GM12878 (cell line): ENCODE measurements at regions not wholly inside any gene's neighbourhood (a gene's known extent, or its start where the extent isn't known, plus 50 kb on each side); places are given as distances from the start of the nearest gene placed in this dataset.

ENCODE experiments used
- ATAC-seq: fragments of 200-7000 bp; cut with Tn5 transposase; 3 replicates; pipeline ENCODE4 v1.9.1; 2020; ENCODE audit warnings: mild to moderate bottlenecking, moderate library complexity
- BruUV-seq: library from RNA; stranded (reverse); fragments of 400-500 nt; replicated peaks from 2 replicates; lab custom pipeline; 2021; lab: Mats Ljungman, UMichigan
- CTCF ChIA-PET: fragments of 300-600 bp; sonication (Branson Sonifier 250); formaldehyde crosslinking; extraction: SDS; loops from one replicate; lab custom pipeline; 2021; ENCODE audit warnings: inconsistent platforms; lab: Yijun Ruan, JAX
- POLR2A ChIA-PET: fragments of 350-600 bp; formaldehyde crosslinking; extraction: SDS; loops from one replicate; lab custom pipeline; 2021; ENCODE audit warnings: inconsistent platforms; lab: Charles Lee
- RAD21 ChIA-PET: fragments of 300-600 bp; sonication (Branson Sonifier 250); formaldehyde crosslinking; loops from one replicate; lab custom pipeline; 2023; ENCODE audit warnings: antibody characterized with exemption; ENCODE audit not compliant: unreplicated experiment; lab: Charles Lee
- SMC1A ChIA-PET: fragments of 300-600 bp; sonication (Branson Sonifier 250); formaldehyde crosslinking; loops from one replicate; lab custom pipeline; 2023; ENCODE audit not compliant: unreplicated experiment, uncharacterized antibody; lab: Charles Lee
- DNase-seq: peaks from one replicate; pipeline ENCODE4 v3.0.0-alpha.2; 2011; ENCODE audit warnings: low read depth, low spot score
- FAIRE-seq: peaks from 3 replicates; lab custom pipeline; 2011; peaks lifted over from hg19 to GRCh38; lab: Jason Lieb, UNC
- H2AFZ ChIP-seq: 2 replicates; pipeline ENCODE4 v1.6.0; 2011; ENCODE audit warnings: low read depth, low read length, control low read depth; ENCODE audit not compliant: control insufficient read depth
- H3K27ac ChIP-seq: 2 replicates; pipeline ENCODE4 v1.5.1; 2011; ENCODE audit warnings: control low read depth; ENCODE audit not compliant: control insufficient read depth, insufficient read depth
- H3K27me3 ChIP-seq, 2 experiments: replicated peaks in 1 of 2; 2 replicates each; pipeline versions ENCODE4 v1.6.0 to v1.6.1; 2011; ENCODE audit warnings: low read length in 1 of 2; ENCODE audit not compliant: control insufficient read depth in 2 of 2, insufficient read depth in 2 of 2
- H3K36me3 ChIP-seq, 2 experiments: 2 replicates each; pipeline ENCODE4 v1.5.1; 2011; ENCODE audit warnings: low read length in 1 of 2; ENCODE audit not compliant: control insufficient read depth in 2 of 2, insufficient read depth in 2 of 2
- H3K4me1 ChIP-seq: 2 replicates; pipeline ENCODE4 v1.6.1; 2011; ENCODE audit warnings: mild to moderate bottlenecking, low read length, moderate library complexity, mixed read lengths; ENCODE audit not compliant: control insufficient read depth, insufficient read depth
- H3K4me2 ChIP-seq: 2 replicates; pipeline ENCODE4 v1.6.0; 2011; ENCODE audit warnings: control low read depth; ENCODE audit not compliant: control insufficient read depth, insufficient read depth
- H3K4me3 ChIP-seq: fragments of 200-600 bp; sonication (generic); 2 replicates; pipeline ENCODE4 v1.5.1; 2016
- H3K79me2 ChIP-seq: 2 replicates; pipeline ENCODE4 v1.6.0; 2011; ENCODE audit warnings: low read length; ENCODE audit not compliant: control insufficient read depth, insufficient read depth
- H3K9ac ChIP-seq: 2 replicates; pipeline ENCODE4 v1.8.0; 2011; ENCODE audit warnings: low read length, control low read depth, mixed read lengths; ENCODE audit not compliant: control insufficient read depth, insufficient read depth
- H3K9me3 ChIP-seq: replicated peaks from 3 replicates; pipeline ENCODE4 v1.5.1; 2011; ENCODE audit warnings: mild to moderate bottlenecking, low read length; ENCODE audit not compliant: control insufficient read depth, insufficient read depth
- H4K20me1 ChIP-seq: 2 replicates; pipeline ENCODE4 v1.6.0; 2011; ENCODE audit not compliant: control insufficient read depth, insufficient read depth
- CBX5 ChIP-seq: sonication (generic); IDR thresholded peaks from 2 replicates; pipeline ENCODE4 v1.6.1; 2016; ENCODE audit warnings: low read depth, moderate library complexity, mild to moderate bottlenecking, inconsistent platforms
- CEBPB ChIP-seq, 2 experiments: fragments of 150-350 bp in 1 of 2; IDR thresholded peaks; 2 replicates each; pipeline ENCODE4 v1.6.1; 2012 to 2014; ENCODE audit warnings: low read depth in 2 of 2, low read length in 2 of 2, borderline replicate concordance in 1 of 2, inconsistent platforms in 1 of 2
- CREM ChIP-seq: IDR thresholded peaks from 2 replicates; pipeline ENCODE4 v1.6.1; 2014; ENCODE audit warnings: antibody characterized with exemption, low read depth
- ETV6 ChIP-seq, 2 experiments: fragments of 450-650 bp in 1 of 2; IDR thresholded peaks in 1 of 2; conservative IDR thresholded peaks in 1 of 2; 2 replicates each; pipeline ENCODE4 v1.6.1; 2014; ENCODE audit warnings: antibody characterized with exemption in 1 of 2, borderline replicate concordance in 1 of 2, low read depth in 1 of 2, mild to moderate bottlenecking in 1 of 2, moderate library complexity in 1 of 2
- HCFC1 ChIP-seq: fragments of 150-350 bp; IDR thresholded peaks from 2 replicates; pipeline ENCODE4 v1.6.1; 2014; ENCODE audit warnings: low read length
- MYB ChIP-seq: fragments of 150-350 bp; IDR thresholded peaks from 2 replicates; pipeline ENCODE4 v1.6.1; 2014; ENCODE audit warnings: mild to moderate bottlenecking, low read depth, low read length, borderline replicate concordance
- POLR2A ChIP-seq: IDR thresholded peaks from 2 replicates; pipeline ENCODE4 v1.6.1; 2011; ENCODE audit warnings: low read depth, mild to moderate bottlenecking, low read length
- POU2F2 ChIP-seq: IDR thresholded peaks from 3 replicates; pipeline ENCODE4 v1.6.1; 2011; ENCODE audit warnings: low read depth, mild to moderate bottlenecking, low read length, borderline replicate concordance
- RAD21 ChIP-seq: IDR thresholded peaks from 2 replicates; pipeline ENCODE4 v1.6.1; 2011; ENCODE audit warnings: mild to moderate bottlenecking, low read depth, low read length, moderate library complexity; ENCODE audit not compliant: insufficient read depth
- RELA ChIP-seq: fragments of 450-650 bp; IDR thresholded peaks from 2 replicates; pipeline ENCODE4 v1.8.0; 2014; ENCODE audit warnings: borderline replicate concordance; ENCODE audit not compliant: partially characterized antibody
- RUNX3 ChIP-seq: IDR thresholded peaks from 2 replicates; pipeline ENCODE4 v1.6.1; 2012; ENCODE audit warnings: low read length, inconsistent platforms
- SMC3 ChIP-seq: IDR thresholded peaks from 2 replicates; pipeline ENCODE4 v1.6.1; 2011; ENCODE audit warnings: low read length, improper control_type of control experiment, borderline replicate concordance
- SUPT20H ChIP-seq: IDR thresholded peaks from 2 replicates; pipeline ENCODE4 v1.6.1; 2011; ENCODE audit warnings: low read depth, mild to moderate bottlenecking, low read length, moderate library complexity, borderline replicate concordance; ENCODE audit not compliant: control insufficient read depth
- WGBS: methylation state at CpG from one replicate; pipeline ENCODE4 v1.1.6; 2016; ENCODE audit warnings: low lambda C conversion rate; ENCODE audit not compliant: insufficient replicate concordance, insufficient coverage; ENCODE audit errors: missing lambda C conversion rate; 5-methylcytosine and 5-hydroxymethylcytosine counted together
- in situ Hi-C: fragments of 300-500 bp; cut with MboI; formaldehyde crosslinking; loops from 9 replicates; pipeline ENCODE4 v1.14.3; 2018; ENCODE audit warnings: mixed read lengths
- intact Hi-C: fragments of 100-400 bp; cut with micrococcal nuclease; formaldehyde crosslinking; loops from one replicate; pipeline ENCODE4 v1.14.2; 2022; ENCODE audit not compliant: unreplicated experiment
- TF ChIP-seq, protein P1 (sequence below): IDR thresholded peaks from 2 replicates; pipeline ENCODE4 v1.6.1; 2012; ENCODE audit warnings: low read depth, low read length, improper control_type of control experiment
- TF ChIP-seq, protein P2 (sequence below): fragments of 150-350 bp; IDR thresholded peaks from 2 replicates; pipeline ENCODE4 v1.6.1; 2014; ENCODE audit warnings: mild to moderate bottlenecking, low read depth, low read length
- TF ChIP-seq, protein P3 (sequence below): IDR thresholded peaks from 2 replicates; pipeline ENCODE4 v1.6.1; 2011; ENCODE audit warnings: borderline replicate concordance, low read depth, mild to moderate bottlenecking, moderate library complexity, low read length; ENCODE audit not compliant: insufficient read depth, poor library complexity, severe bottlenecking

DNA sequence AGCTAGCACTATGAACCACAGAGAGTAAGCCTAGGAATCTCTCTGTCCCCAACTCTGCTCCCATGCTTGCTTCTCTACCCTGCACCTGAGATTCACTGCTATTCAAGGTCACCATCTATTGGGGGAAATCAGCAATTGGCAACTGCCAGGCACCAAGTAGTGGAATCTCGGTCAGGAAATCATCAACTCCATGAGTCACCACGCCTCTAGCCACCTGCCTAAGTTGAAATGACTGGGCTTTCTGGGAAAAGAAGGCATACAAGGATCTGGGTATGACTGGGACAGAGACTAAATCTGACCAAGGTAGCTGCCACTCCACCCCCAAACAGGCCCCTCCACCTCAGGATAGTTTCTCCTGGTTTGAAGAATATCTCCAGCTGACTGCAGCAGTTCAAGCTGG, 464.1 kb upstream of the CBLB start:
- peak; percentile 68 for ATAC-seq
- WGBS, result 61% methylated on average over 2 of the region's 2 CpGs
- TF ChIP-seq CBX5, result 0 out of 2 replicates have a peak, but pooled peaks have one; percentile 33
- TF ChIP-seq SMC3, result peak; percentile 26; the same call in 1 of the 2 replicates
- TF ChIP-seq HCFC1, result no peak
- no peak for TF ChIP-seq CEBPB (IDR thresholded peaks at IDR 0.05; ENCODE audit: borderline replicate concordance in 1 of 2, low read depth in 2 of 2, low read length in 2 of 2)
- TF ChIP-seq RUNX3, result peak; percentile 79
- TF ChIP-seq, protein P1, sequence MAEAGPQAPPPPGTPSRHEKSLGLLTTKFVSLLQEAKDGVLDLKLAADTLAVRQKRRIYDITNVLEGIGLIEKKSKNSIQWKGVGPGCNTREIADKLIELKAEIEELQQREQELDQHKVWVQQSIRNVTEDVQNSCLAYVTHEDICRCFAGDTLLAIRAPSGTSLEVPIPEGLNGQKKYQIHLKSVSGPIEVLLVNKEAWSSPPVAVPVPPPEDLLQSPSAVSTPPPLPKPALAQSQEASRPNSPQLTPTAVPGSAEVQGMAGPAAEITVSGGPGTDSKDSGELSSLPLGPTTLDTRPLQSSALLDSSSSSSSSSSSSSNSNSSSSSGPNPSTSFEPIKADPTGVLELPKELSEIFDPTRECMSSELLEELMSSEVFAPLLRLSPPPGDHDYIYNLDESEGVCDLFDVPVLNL, result no peak
- TF ChIP-seq MYB, result no peak
- TF ChIP-seq RAD21, result peak; percentile 68
- TF ChIP-seq POU2F2, result 0 out of 3 replicates have a peak, but pooled peaks have one; percentile 13
- TF ChIP-seq RELA, result no peak
- TF ChIP-seq, protein P2, sequence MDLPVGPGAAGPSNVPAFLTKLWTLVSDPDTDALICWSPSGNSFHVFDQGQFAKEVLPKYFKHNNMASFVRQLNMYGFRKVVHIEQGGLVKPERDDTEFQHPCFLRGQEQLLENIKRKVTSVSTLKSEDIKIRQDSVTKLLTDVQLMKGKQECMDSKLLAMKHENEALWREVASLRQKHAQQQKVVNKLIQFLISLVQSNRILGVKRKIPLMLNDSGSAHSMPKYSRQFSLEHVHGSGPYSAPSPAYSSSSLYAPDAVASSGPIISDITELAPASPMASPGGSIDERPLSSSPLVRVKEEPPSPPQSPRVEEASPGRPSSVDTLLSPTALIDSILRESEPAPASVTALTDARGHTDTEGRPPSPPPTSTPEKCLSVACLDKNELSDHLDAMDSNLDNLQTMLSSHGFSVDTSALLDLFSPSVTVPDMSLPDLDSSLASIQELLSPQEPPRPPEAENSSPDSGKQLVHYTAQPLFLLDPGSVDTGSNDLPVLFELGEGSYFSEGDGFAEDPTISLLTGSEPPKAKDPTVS, result no peak
- TF ChIP-seq SUPT20H, result no peak
- TF ChIP-seq ETV6 (conservative IDR thresholded peaks at IDR 0.05 in 1 of 2, IDR thresholded peaks at IDR 0.05 in 1 of 2; ENCODE audit: borderline replicate concordance in 1 of 2, low read depth in 1 of 2), result peak in 1 of 2 experiments; percentile 70; a peak in 1 of 4 replicates
- no peak for TF ChIP-seq POLR2A
- TF ChIP-seq, protein P3, sequence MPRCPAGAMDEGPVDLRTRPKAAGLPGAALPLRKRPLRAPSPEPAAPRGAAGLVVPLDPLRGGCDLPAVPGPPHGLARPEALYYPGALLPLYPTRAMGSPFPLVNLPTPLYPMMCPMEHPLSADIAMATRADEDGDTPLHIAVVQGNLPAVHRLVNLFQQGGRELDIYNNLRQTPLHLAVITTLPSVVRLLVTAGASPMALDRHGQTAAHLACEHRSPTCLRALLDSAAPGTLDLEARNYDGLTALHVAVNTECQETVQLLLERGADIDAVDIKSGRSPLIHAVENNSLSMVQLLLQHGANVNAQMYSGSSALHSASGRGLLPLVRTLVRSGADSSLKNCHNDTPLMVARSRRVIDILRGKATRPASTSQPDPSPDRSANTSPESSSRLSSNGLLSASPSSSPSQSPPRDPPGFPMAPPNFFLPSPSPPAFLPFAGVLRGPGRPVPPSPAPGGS, result peak; percentile 73
- TF ChIP-seq CREM, result peak; percentile 70; the same call in 1 of the 2 replicates

More for the DNA sequence above, 464.1 kb upstream of the CBLB start:
- peak overlapping the region; percentile 56; the same call in 1 of the 2 replicates for H3K27ac ChIP-seq
- no peak for FAIRE-seq
- no peak overlapping the region for H3K9ac ChIP-seq
- BruUV-seq, result no TSS peak
- DNase-seq, result peak; percentile 37
- no peak overlapping the region for H3K4me3 ChIP-seq
- POLR2A ChIA-PET, result interaction anchor here (2.2 kb wide), 1 partner anchor 30 kb away, joined by 12 read pairs; no protein-coding TSS in a partner anchor
- H3K4me2 ChIP-seq, result peak overlapping the region; percentile 15; the same call in 1 of the 2 replicates
- in situ Hi-C loops, result no loop called here
- no peaks in the 10 kb centered on the region for H3K79me2 ChIP-seq
- SMC1A ChIA-PET, result interaction anchor here (0.8 to 7.2 kb wide), 13 partner anchors 31 to 663 kb away, joined by 3 to 65 read pairs (median 5); no protein-coding TSS in a partner anchor
- H2AFZ ChIP-seq, result peak overlapping the region; percentile 75
- H3K9me3 ChIP-seq, result no peaks in the 10 kb centered on the region; the same call in 1 of the 3 replicates
- CTCF ChIA-PET, result interaction anchor here (0.9 to 1.6 kb wide), 6 partner anchors 12 to 635 kb away, joined by 3 read pairs; no protein-coding TSS in a partner anchor
- no peaks in the 10 kb centered on the region for H4K20me1 ChIP-seq
- no peaks in the 10 kb centered on the region for H3K27me3 ChIP-seq
- RAD21 ChIA-PET, result interaction anchor here (0.8 to 2.7 kb wide), 11 partner anchors 28 to 646 kb away, joined by 3 to 19 read pairs (median 3); no protein-coding TSS in a partner anchor
- H3K36me3 ChIP-seq, result no peaks in the 10 kb centered on the region
- intact Hi-C loops, result loop anchor here (1.0 to 10.0 kb wide), 3 partner anchors 31 to 148 kb away; no protein-coding TSS in a partner anchor
- peaks cover 20% of the 10 kb centered on the region for H3K4me1 ChIP-seq
